WTC11 (cell line): ENCODE measurements at regions not wholly inside any gene's neighbourhood (a gene's known extent, or its start where the extent isn't known, plus 50 kb on each side); places are given as distances from the start of the nearest gene placed in this dataset.
A peak's percentile ranks its signal among the peaks of the same experiment; 100 is the strongest.

Experiments
- ATAC-seq: fragments of 200-7000 bp; cut with Tn5 transposase; 2 replicates; pipeline ENCODE4 v1.10.0; 2021; ENCODE audit warnings: mild to moderate bottlenecking, moderate library complexity
- CTCF ChIA-PET: fragments of 300-600 bp; sonication (Branson Sonifier 250); formaldehyde crosslinking; loops from one replicate; lab custom pipeline; 2021; ENCODE audit warnings: antibody characterized with exemption; lab: Charles Lee
- POLR2A ChIA-PET: fragments of 350-600 bp; sonication (Branson Sonifier 250); formaldehyde crosslinking; loops from one replicate; lab custom pipeline; 2021; ENCODE audit warnings: antibody characterized with exemption; lab: Charles Lee
- DNase-seq: peaks from one replicate; pipeline ENCODE4 v3.0.0; 2021; ENCODE audit warnings: low spot score
- H3K27ac Mint-ChIP-seq: 2 replicates; pipeline ENCODE4 v1.8.0; 2021; ENCODE audit warnings: mixed read lengths
- H3K27me3 Mint-ChIP-seq: 2 replicates; pipeline ENCODE4 v1.8.0; 2021; ENCODE audit warnings: low read depth, mild to moderate bottlenecking, moderate library complexity, mixed read lengths
- H3K36me3 Mint-ChIP-seq: 2 replicates; pipeline ENCODE4 v1.8.0; 2021; ENCODE audit warnings: mixed read lengths
- H3K4me1 Mint-ChIP-seq: 2 replicates; pipeline ENCODE4 v1.8.0; 2022; ENCODE audit warnings: mixed read lengths
- H3K4me3 Mint-ChIP-seq: 2 replicates; pipeline ENCODE4 v1.8.0; 2021; ENCODE audit warnings: mild to moderate bottlenecking, moderate library complexity, mixed read lengths
- H3K9me3 Mint-ChIP-seq: 2 replicates; pipeline ENCODE4 v1.8.0; 2021; ENCODE audit warnings: mixed read lengths
- ARID4B ChIP-seq: sonication (generic); formaldehyde crosslinking; IDR thresholded peaks from 2 replicates; pipeline ENCODE4 v1.8.0; 2023; ENCODE audit warnings: missing genetic modification reagents, mild to moderate bottlenecking, borderline replicate concordance
- CDX4 ChIP-seq: fragments of 250-450 bp; sonication (Bioruptor Pico); IDR thresholded peaks from 2 replicates; pipeline ENCODE4 v1.9.0; 2021; ENCODE audit warnings: moderate library complexity, mild to moderate bottlenecking, inconsistent platforms, borderline replicate concordance
- CREM ChIP-seq: sonication (generic); formaldehyde crosslinking; IDR thresholded peaks from 2 replicates; pipeline ENCODE4 v1.8.1; 2022; ENCODE audit warnings: mild to moderate bottlenecking, missing genetic modification reagents, moderate library complexity
- ELF4 ChIP-seq: sonication (generic); formaldehyde crosslinking; IDR thresholded peaks from 2 replicates; pipeline ENCODE4 v1.8.1; 2022; ENCODE audit warnings: low read depth, mild to moderate bottlenecking, moderate library complexity, missing genetic modification reagents
- GABPB1 ChIP-seq: sonication (generic); formaldehyde crosslinking; IDR thresholded peaks from 2 replicates; pipeline ENCODE4 v1.8.1; 2023; ENCODE audit warnings: mild to moderate bottlenecking, missing genetic modification reagents
- GTF2I ChIP-seq: fragments of 250-450 bp; sonication (Bioruptor Pico); conservative IDR thresholded peaks from 2 replicates; pipeline ENCODE4 v1.4.0; 2021; ENCODE audit warnings: mild to moderate bottlenecking
- MAX ChIP-seq: sonication (generic); formaldehyde crosslinking; IDR thresholded peaks from 2 replicates; pipeline ENCODE4 v1.8.0; 2022; ENCODE audit warnings: mild to moderate bottlenecking, missing genetic modification reagents
- MYBL2 ChIP-seq: sonication (generic); formaldehyde crosslinking; IDR thresholded peaks from 2 replicates; pipeline ENCODE4 v1.8.1; 2023; ENCODE audit warnings: mild to moderate bottlenecking, moderate library complexity, missing genetic modification reagents
- NR2C2 ChIP-seq: sonication (generic); formaldehyde crosslinking; IDR thresholded peaks from 2 replicates; pipeline ENCODE4 v1.8.0; 2022; ENCODE audit warnings: mild to moderate bottlenecking, missing genetic modification reagents
- NR3C1 ChIP-seq: sonication (generic); formaldehyde crosslinking; conservative IDR thresholded peaks from 2 replicates; pipeline ENCODE4 v1.8.1; 2023; ENCODE audit warnings: low read depth, mild to moderate bottlenecking, missing genetic modification reagents
- RORB ChIP-seq: fragments of 250-450 bp; sonication (Bioruptor Pico); IDR thresholded peaks from 2 replicates; pipeline ENCODE4 v1.9.0; 2021; ENCODE audit warnings: mild to moderate bottlenecking
- SMAD4 ChIP-seq: sonication (generic); formaldehyde crosslinking; IDR thresholded peaks from 2 replicates; pipeline ENCODE4 v1.8.0; 2022; ENCODE audit warnings: mild to moderate bottlenecking, missing genetic modification reagents
- STAT6 ChIP-seq: sonication (generic); formaldehyde crosslinking; conservative IDR thresholded peaks from 2 replicates; pipeline ENCODE4 v1.8.1; 2023; ENCODE audit warnings: mild to moderate bottlenecking, low read depth, missing genetic modification reagents, moderate library complexity
- TEAD1 ChIP-seq: sonication (generic); formaldehyde crosslinking; IDR thresholded peaks from 2 replicates; pipeline ENCODE4 v1.8.0; 2022; ENCODE audit warnings: mild to moderate bottlenecking, missing genetic modification reagents
- ZNF138 ChIP-seq: sonication (generic); formaldehyde crosslinking; conservative IDR thresholded peaks from 2 replicates; pipeline ENCODE4 v1.8.1; 2022; ENCODE audit warnings: mild to moderate bottlenecking, moderate library complexity, missing genetic modification reagents
- ZNF281 ChIP-seq: sonication (generic); formaldehyde crosslinking; IDR thresholded peaks from 2 replicates; pipeline ENCODE4 v1.8.0; 2023; ENCODE audit warnings: mild to moderate bottlenecking, missing genetic modification reagents
- ZNF317 ChIP-seq: sonication (generic); formaldehyde crosslinking; IDR thresholded peaks from 2 replicates; pipeline ENCODE4 v1.8.1; 2023; ENCODE audit warnings: low read depth, mild to moderate bottlenecking, moderate library complexity, missing genetic modification reagents, borderline replicate concordance
- ZNF425 ChIP-seq: fragments of 250-450 bp; sonication (Bioruptor Pico); conservative IDR thresholded peaks from 2 replicates; pipeline ENCODE4 v1.9.0; 2021; ENCODE audit warnings: mild to moderate bottlenecking

GRCh38 chrX:9249051-9249846 is 215.3 kb upstream of the FAM9B start:
- Mint-ChIP-seq H3K36me3 (peaks cover 18% of the 10 kb centered on the region), H3K4me1 (peaks cover 24% of the 10 kb centered on the region), H3K27ac (no peak overlapping the region), H3K9me3 (peaks cover 13% of the 10 kb centered on the region), H3K4me3 (no peak overlapping the region), H3K27me3 (peaks cover 4% of the 10 kb centered on the region; the same call in 1 of the 2 replicates)
- CTCF ChIA-PET = no interaction called here
- ATAC-seq (no peak), DNase-seq (no peak)
- POLR2A ChIA-PET = no interaction called here
- TF ChIP-seq MYBL2 (CRISPR knock-in tag) = no peak
- TF ChIP-seq CREM (CRISPR knock-in tag) = no peak
- peak; percentile 91 for TF ChIP-seq ZNF317

GRCh38 chrX:9252182-9252581 is 212.7 kb upstream of the TBL1X start:
- H3K9me3 Mint-ChIP-seq = peaks cover 16% of the 10 kb centered on the region
- ChIA-PET CTCF (no interaction called here), POLR2A (no interaction called here)
- peaks cover 21% of the 10 kb centered on the region for H3K36me3 Mint-ChIP-seq
- no peak for DNase-seq
- no peak for TF ChIP-seq MYBL2 (CRISPR knock-in tag)
- peak; percentile 70; the same call in 1 of the 2 replicates for TF ChIP-seq TEAD1 (CRISPR knock-in tag)
- ATAC-seq = peak; percentile 90
- H3K4me3 Mint-ChIP-seq = no peak overlapping the region
- 0 out of 2 replicates have a peak overlapping the region, but pooled peaks have one; percentile 36 for H3K27ac Mint-ChIP-seq
- peaks cover 22% of the 10 kb centered on the region for H3K4me1 Mint-ChIP-seq
- peaks cover 4% of the 10 kb centered on the region; the same call in 1 of the 2 replicates for H3K27me3 Mint-ChIP-seq

GRCh38 chrX:9253211-9253610 is 211.6 kb upstream of the TBL1X start:
- H3K27me3 Mint-ChIP-seq = peaks cover 4% of the 10 kb centered on the region; the same call in 1 of the 2 replicates
- no peak overlapping the region for H3K27ac Mint-ChIP-seq
- peaks cover 21% of the 10 kb centered on the region for H3K36me3 Mint-ChIP-seq
- ChIA-PET CTCF (no interaction called here), POLR2A (no interaction called here)
- DNase-seq (no peak), ATAC-seq (no peak)
- peaks cover 15% of the 10 kb centered on the region for H3K9me3 Mint-ChIP-seq
- H3K4me3 Mint-ChIP-seq = no peak overlapping the region
- peaks cover 22% of the 10 kb centered on the region for H3K4me1 Mint-ChIP-seq
- TF ChIP-seq MAX (CRISPR knock-in tag) (no peak), GTF2I (CRISPR knock-in tag) (no peak), ARID4B (CRISPR knock-in tag) (no peak), RORB (CRISPR knock-in tag) (no peak), CDX4 (CRISPR knock-in tag) (no peak), ZNF281 (no peak), NR3C1 (CRISPR knock-in tag) (no peak), STAT6 (CRISPR knock-in tag) (no peak), SMAD4 (CRISPR knock-in tag) (no peak), ELF4 (CRISPR knock-in tag) (no peak), NR2C2 (no peak), GABPB1 (CRISPR knock-in tag) (no peak), ZNF138 (CRISPR knock-in tag) (no peak), ZNF425 (CRISPR knock-in tag) (no peak)
